22Rv1 (cell line): ENCODE measurements at regions not wholly inside any gene's neighbourhood (a gene's known extent, or its start where the extent isn't known, plus 50 kb on each side); places are given as distances from the start of the nearest gene placed in this dataset.

Experiments
- ZFX ChIP-seq: fragments of 450-650 bp; IDR thresholded peaks from 2 replicates; pipeline ENCODE4 v1.6.1; 2017; ENCODE audit warnings: antibody characterized with exemption, borderline replicate concordance
- TF ChIP-seq, protein P1 (sequence below): fragments of 450-650 bp; IDR thresholded peaks from 2 replicates; pipeline ENCODE4 v1.5.1; 2017; ENCODE audit warnings: mild to moderate bottlenecking

GRCh38 chr16:85357323-85357722, 245.1 kb upstream of the CIBAR2 start:
- TF ChIP-seq, protein P1, sequence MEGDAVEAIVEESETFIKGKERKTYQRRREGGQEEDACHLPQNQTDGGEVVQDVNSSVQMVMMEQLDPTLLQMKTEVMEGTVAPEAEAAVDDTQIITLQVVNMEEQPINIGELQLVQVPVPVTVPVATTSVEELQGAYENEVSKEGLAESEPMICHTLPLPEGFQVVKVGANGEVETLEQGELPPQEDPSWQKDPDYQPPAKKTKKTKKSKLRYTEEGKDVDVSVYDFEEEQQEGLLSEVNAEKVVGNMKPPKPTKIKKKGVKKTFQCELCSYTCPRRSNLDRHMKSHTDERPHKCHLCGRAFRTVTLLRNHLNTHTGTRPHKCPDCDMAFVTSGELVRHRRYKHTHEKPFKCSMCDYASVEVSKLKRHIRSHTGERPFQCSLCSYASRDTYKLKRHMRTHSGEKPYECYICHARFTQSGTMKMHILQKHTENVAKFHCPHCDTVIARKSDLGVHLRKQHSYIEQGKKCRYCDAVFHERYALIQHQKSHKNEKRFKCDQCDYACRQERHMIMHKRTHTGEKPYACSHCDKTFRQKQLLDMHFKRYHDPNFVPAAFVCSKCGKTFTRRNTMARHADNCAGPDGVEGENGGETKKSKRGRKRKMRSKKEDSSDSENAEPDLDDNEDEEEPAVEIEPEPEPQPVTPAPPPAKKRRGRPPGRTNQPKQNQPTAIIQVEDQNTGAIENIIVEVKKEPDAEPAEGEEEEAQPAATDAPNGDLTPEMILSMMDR: no peak
- no peak for TF ChIP-seq ZFX
